Neural progenitor cell (in vitro differentiated cells): ENCODE measurements at regions not wholly inside any gene's neighbourhood (a gene's known extent, or its start where the extent isn't known, plus 50 kb on each side); places are given as distances from the start of the nearest gene placed in this dataset.

Source experiments
- EZH2 ChIP-seq: fragments of 200-600 bp; sonication (generic); IDR thresholded peaks from 2 replicates; pipeline ENCODE4 v1.6.1; 2017; ENCODE audit warnings: antibody characterized with exemption, mild to moderate bottlenecking, moderate library complexity
- TF ChIP-seq, protein P1 (sequence below): fragments of 200-600 bp; sonication (generic); IDR thresholded peaks from 2 replicates; pipeline ENCODE4 v1.5.1; 2017; ENCODE audit warnings: antibody characterized with exemption, mild to moderate bottlenecking

DNA sequence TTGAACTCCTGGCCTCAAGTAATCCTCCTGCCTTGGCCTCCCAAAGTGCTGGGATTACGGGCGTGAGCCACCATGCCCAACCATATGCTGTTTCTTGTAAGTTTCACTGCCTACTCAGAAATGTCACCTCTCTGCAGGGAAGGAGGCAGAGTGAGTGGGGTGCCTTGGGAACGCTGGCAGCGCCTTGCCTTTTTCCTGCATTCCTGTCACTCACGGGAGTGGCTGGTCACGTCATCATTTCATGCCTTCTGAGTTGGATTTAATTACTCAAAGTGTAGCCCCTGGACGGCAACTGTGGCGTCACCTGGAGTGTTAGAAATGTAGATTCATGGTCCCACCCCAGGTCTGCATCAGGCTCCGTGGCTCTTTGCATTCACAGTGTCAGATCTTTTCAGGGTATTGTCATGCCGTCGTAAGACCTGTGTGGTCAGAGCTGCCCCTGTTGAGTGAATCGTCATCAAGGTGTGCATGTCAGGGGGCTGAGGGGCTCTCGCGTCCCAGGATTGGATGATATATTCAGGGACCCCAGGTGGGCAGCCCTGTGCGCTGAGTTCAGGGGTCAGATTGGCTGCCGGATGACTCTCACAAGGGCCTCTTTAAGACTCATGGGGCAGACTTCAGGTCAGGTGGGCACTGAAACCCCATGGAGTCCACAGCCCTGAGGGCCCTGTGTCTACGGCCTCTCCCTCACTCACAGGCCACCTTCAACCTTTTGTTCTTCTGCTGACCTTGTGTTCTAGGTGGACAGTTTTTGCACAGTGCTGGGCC is 65.9 kb upstream of the KLHL25 start:
- TF ChIP-seq, protein P1, sequence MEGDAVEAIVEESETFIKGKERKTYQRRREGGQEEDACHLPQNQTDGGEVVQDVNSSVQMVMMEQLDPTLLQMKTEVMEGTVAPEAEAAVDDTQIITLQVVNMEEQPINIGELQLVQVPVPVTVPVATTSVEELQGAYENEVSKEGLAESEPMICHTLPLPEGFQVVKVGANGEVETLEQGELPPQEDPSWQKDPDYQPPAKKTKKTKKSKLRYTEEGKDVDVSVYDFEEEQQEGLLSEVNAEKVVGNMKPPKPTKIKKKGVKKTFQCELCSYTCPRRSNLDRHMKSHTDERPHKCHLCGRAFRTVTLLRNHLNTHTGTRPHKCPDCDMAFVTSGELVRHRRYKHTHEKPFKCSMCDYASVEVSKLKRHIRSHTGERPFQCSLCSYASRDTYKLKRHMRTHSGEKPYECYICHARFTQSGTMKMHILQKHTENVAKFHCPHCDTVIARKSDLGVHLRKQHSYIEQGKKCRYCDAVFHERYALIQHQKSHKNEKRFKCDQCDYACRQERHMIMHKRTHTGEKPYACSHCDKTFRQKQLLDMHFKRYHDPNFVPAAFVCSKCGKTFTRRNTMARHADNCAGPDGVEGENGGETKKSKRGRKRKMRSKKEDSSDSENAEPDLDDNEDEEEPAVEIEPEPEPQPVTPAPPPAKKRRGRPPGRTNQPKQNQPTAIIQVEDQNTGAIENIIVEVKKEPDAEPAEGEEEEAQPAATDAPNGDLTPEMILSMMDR: no peak
- no peak for TF ChIP-seq EZH2
